OCI-LY7 (cell line): ENCODE measurements at regions not wholly inside any gene's neighbourhood (a gene's known extent, or its start where the extent isn't known, plus 50 kb on each side); places are given as distances from the start of the nearest gene placed in this dataset.

ENCODE experiments used
- CTCF ChIP-seq: fragments of 200-600 bp; sonication (generic); conservative IDR thresholded peaks from 2 replicates; pipeline ENCODE4 v1.5.1; 2014; ENCODE audit warnings: mild to moderate bottlenecking, antibody characterized with exemption, low read length, moderate library complexity, mixed read lengths
- EZH2phosphoT487 ChIP-seq: fragments of 200-600 bp; sonication (generic); IDR thresholded peaks from 2 replicates; pipeline ENCODE4 v1.6.1; 2018; ENCODE audit warnings: low read depth, borderline replicate concordance, mild to moderate bottlenecking, mixed run types, antibody characterized with exemption, low read length, moderate library complexity, mixed read lengths

- TF ChIP-seq CTCF (no peak), EZH2phosphoT487 (no peak)
Observed at GRCh38 chr12:114847441-114848035, 163.6 kb upstream of the TBX3 start.
